ENCODE measurements at regions not wholly inside any gene's neighbourhood (a gene's known extent, or its start where the extent isn't known, plus 50 kb on each side); places are given as distances from the start of the nearest gene placed in this dataset.
"Not testable (repeated sequence)": the region's sequence is repeated elsewhere in the genome, so short reads cannot be mapped to it uniquely, and the experiment has no call there.

GRCh38 chr4:154907345-154908045 is 126.4 kb downstream of the RBM46 start:
- not testable (repeated sequence) for DNase-seq (ENCODE audit: low read depth)

- no peak for DNase-seq (ENCODE audit: low read depth)
These were observed 127.1 kb downstream of the RBM46 start for GRCh38 chr4:154908168-154908567.

- no peak for DNase-seq (ENCODE audit: low read depth)
These were observed 130.0 kb downstream of the RBM46 start for GRCh38 chr4:154911097-154911496.

- no peak for DNase-seq (ENCODE audit: low read depth)
These were observed 130.6 kb downstream of the RBM46 start for GRCh38 chr4:154911608-154912098.

GRCh38 chr4:154916068-154916467 is 135.0 kb downstream of the RBM46 start:
- no peak for DNase-seq (ENCODE audit: low read depth)

- DNase-seq (ENCODE audit: low read depth), result no peak
These were observed 146.1 kb downstream of the RBM46 start for GRCh38 chr4:154927126-154927680.

- no peak for DNase-seq (ENCODE audit: low read depth)
These were observed 147.7 kb downstream of the RBM46 start for GRCh38 chr4:154928640-154929257.

GRCh38 chr4:154936873-154937272 is 155.8 kb downstream of the RBM46 start:
- no peak for DNase-seq (ENCODE audit: low read depth)

GRCh38 chr4:154939851-154940250 is 158.8 kb downstream of the RBM46 start:
- no peak for DNase-seq (ENCODE audit: low read depth)

- no peak for DNase-seq (ENCODE audit: low read depth)
These were observed 161.1 kb downstream of the RBM46 start for GRCh38 chr4:154942176-154942575.

GRCh38 chr4:154944996-154945395 is 163.9 kb downstream of the RBM46 start:
- no peak for DNase-seq (ENCODE audit: low read depth)

GRCh38 chr4:154946113-154946512 is 165.0 kb downstream of the RBM46 start:
- DNase-seq (ENCODE audit: low read depth), result no peak

GRCh38 chr4:154953691-154954090 is 172.6 kb downstream of the RBM46 start:
- no peak for DNase-seq (ENCODE audit: low read depth)

GRCh38 chr4:154954117-154954516 is 173.0 kb downstream of the RBM46 start:
- no peak for DNase-seq (ENCODE audit: low read depth)

GRCh38 chr4:154958121-154958520 is 177.0 kb downstream of the RBM46 start:
- DNase-seq (ENCODE audit: low read depth), result no peak

- no peak for DNase-seq (ENCODE audit: low read depth)
These were observed 177.7 kb downstream of the RBM46 start for GRCh38 chr4:154958621-154959358.

GRCh38 chr4:154959756-154960155 is 178.7 kb downstream of the RBM46 start:
- DNase-seq (ENCODE audit: low read depth), result no peak

GRCh38 chr4:154960476-154960875 is 179.4 kb downstream of the RBM46 start:
- no peak for DNase-seq (ENCODE audit: low read depth)

GRCh38 chr4:154961263-154961662 is 180.2 kb downstream of the RBM46 start:
- no peak for DNase-seq (ENCODE audit: low read depth)

GRCh38 chr4:154973244-154974035 is 192.4 kb downstream of the RBM46 start:
- no peak for DNase-seq (ENCODE audit: low read depth)

- DNase-seq (ENCODE audit: low read depth), result no peak
These were observed 196.2 kb downstream of the RBM46 start for GRCh38 chr4:154977228-154977627.

Measured in T follicular helper cell (primary cell).